ENCODE measurements at regions not wholly inside any gene's neighbourhood (a gene's known extent, or its start where the extent isn't known, plus 50 kb on each side); places are given as distances from the start of the nearest gene placed in this dataset.

GRCh38 chr3:103851793-103852192 is 1417.0 kb downstream of the ZPLD1 start:
- no peak for TF ChIP-seq ZNF8 (CRISPR knock-in tag; IDR thresholded peaks at IDR 0.05)
- no peak for TF ChIP-seq OSR1 (CRISPR knock-in tag; IDR thresholded peaks at IDR 0.05)
- no peak for TF ChIP-seq ARNTL (CRISPR knock-in tag; IDR thresholded peaks at IDR 0.05; ENCODE audit: borderline replicate concordance, low read depth)
- TF ChIP-seq ZNF565 (CRISPR knock-in tag; conservative IDR thresholded peaks at IDR 0.05; ENCODE audit: low read depth), result no peak
- TF ChIP-seq GLIS3 (CRISPR knock-in tag; IDR thresholded peaks at IDR 0.05), result no peak
- no peak for TF ChIP-seq PATZ1 (CRISPR knock-in tag; IDR thresholded peaks at IDR 0.05; ENCODE audit: borderline replicate concordance)
- TF ChIP-seq TOX (CRISPR knock-in tag; IDR thresholded peaks at IDR 0.05; ENCODE audit: borderline replicate concordance), result no peak
